GM18498 (cell line): ENCODE measurements at regions not wholly inside any gene's neighbourhood (a gene's known extent, or its start where the extent isn't known, plus 50 kb on each side); places are given as distances from the start of the nearest gene placed in this dataset.
"Not testable (repeated sequence)": the region's sequence is repeated elsewhere in the genome, so short reads cannot be mapped to it uniquely, and the experiment has no call there.

Experiments used
- ATAC-seq: cut with Tn5 transposase; IDR thresholded peaks from one replicate; pipeline ENCODE4 v1.9.1; 2021; ENCODE audit warnings: mild to moderate bottlenecking, moderate library complexity; ENCODE audit not compliant: unreplicated experiment

- no peak for ATAC-seq
These were observed 81.8 kb upstream of the MAP3K1 start for GRCh38 chr5:56733580-56733979.

GRCh38 chr5:56732121-56732520, 83.2 kb upstream of the MAP3K1 start:
- no peak for ATAC-seq

- ATAC-seq: not testable (repeated sequence)
These were observed 83.9 kb upstream of the MAP3K1 start for GRCh38 chr5:56731473-56731872.

GRCh38 chr5:56729488-56729887, 85.9 kb upstream of the MAP3K1 start:
- no peak for ATAC-seq

- no peak for ATAC-seq
These were observed 89.5 kb upstream of the MAP3K1 start for GRCh38 chr5:56725711-56726411.

- ATAC-seq: not testable (repeated sequence)
These were observed 90.5 kb upstream of the MAP3K1 start for GRCh38 chr5:56724857-56725256.

GRCh38 chr5:56722317-56722716, 93.0 kb upstream of the MAP3K1 start:
- no peak for ATAC-seq

GRCh38 chr5:56717253-56717987, 97.9 kb upstream of the MAP3K1 start:
- no peak for ATAC-seq

- ATAC-seq: no peak
These were observed 99.4 kb upstream of the MAP3K1 start for GRCh38 chr5:56715986-56716385.

- ATAC-seq: no peak
These were observed 102.3 kb upstream of the MAP3K1 start for GRCh38 chr5:56712895-56713591.

GRCh38 chr5:56710826-56711590, 104.3 kb upstream of the MAP3K1 start:
- ATAC-seq: no peak

- no peak for ATAC-seq
These were observed 108.8 kb upstream of the MAP3K1 start for GRCh38 chr5:56706504-56706903.

- ATAC-seq: no peak
These were observed 110.1 kb upstream of the MAP3K1 start for GRCh38 chr5:56705217-56705616.

- ATAC-seq: no peak
These were observed 111.4 kb upstream of the MAP3K1 start for GRCh38 chr5:56703952-56704351.

- ATAC-seq: no peak
These were observed 114.6 kb upstream of the MAP3K1 start for GRCh38 chr5:56700711-56701110.

- no peak for ATAC-seq
These were observed 115.8 kb upstream of the MAP3K1 start for GRCh38 chr5:56699538-56699937.

- ATAC-seq: no peak
These were observed 116.6 kb upstream of the MAP3K1 start for GRCh38 chr5:56698463-56699381.

- no peak for ATAC-seq
These were observed 118.4 kb upstream of the MAP3K1 start for GRCh38 chr5:56696900-56697299.

GRCh38 chr5:56693220-56693579, 122.1 kb upstream of the MAP3K1 start:
- no peak for ATAC-seq
